ENCODE measurements at regions not wholly inside any gene's neighbourhood (a gene's known extent, or its start where the extent isn't known, plus 50 kb on each side); places are given as distances from the start of the nearest gene placed in this dataset.
A peak's percentile ranks its signal among the peaks of the same experiment; 100 is the strongest.

DNA sequence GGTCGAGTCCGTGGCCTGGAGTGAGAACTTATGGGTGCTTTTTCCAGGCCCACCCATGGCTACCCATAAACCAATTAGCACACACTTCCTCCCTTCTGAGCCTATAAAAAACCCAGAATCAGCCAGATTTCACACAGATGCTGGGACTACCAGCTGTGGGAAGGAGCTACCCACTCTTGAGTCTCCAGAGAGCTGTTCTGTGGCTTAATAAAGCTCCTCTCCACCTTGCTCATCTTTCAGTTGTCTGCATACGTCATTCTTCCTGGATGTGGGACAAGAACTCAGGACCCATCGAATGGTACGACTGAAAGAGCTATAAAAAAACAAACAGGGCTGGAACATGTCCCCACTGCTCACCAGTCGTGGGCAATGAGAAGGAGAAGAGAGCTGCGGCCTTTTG lies 555.4 kb upstream of the CCDC54 start:
- TF ChIP-seq, protein P1, sequence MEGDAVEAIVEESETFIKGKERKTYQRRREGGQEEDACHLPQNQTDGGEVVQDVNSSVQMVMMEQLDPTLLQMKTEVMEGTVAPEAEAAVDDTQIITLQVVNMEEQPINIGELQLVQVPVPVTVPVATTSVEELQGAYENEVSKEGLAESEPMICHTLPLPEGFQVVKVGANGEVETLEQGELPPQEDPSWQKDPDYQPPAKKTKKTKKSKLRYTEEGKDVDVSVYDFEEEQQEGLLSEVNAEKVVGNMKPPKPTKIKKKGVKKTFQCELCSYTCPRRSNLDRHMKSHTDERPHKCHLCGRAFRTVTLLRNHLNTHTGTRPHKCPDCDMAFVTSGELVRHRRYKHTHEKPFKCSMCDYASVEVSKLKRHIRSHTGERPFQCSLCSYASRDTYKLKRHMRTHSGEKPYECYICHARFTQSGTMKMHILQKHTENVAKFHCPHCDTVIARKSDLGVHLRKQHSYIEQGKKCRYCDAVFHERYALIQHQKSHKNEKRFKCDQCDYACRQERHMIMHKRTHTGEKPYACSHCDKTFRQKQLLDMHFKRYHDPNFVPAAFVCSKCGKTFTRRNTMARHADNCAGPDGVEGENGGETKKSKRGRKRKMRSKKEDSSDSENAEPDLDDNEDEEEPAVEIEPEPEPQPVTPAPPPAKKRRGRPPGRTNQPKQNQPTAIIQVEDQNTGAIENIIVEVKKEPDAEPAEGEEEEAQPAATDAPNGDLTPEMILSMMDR (IDR thresholded peaks at IDR 0.05; ENCODE audit: extremely low read depth, missing control alignments): no peak

DNA sequence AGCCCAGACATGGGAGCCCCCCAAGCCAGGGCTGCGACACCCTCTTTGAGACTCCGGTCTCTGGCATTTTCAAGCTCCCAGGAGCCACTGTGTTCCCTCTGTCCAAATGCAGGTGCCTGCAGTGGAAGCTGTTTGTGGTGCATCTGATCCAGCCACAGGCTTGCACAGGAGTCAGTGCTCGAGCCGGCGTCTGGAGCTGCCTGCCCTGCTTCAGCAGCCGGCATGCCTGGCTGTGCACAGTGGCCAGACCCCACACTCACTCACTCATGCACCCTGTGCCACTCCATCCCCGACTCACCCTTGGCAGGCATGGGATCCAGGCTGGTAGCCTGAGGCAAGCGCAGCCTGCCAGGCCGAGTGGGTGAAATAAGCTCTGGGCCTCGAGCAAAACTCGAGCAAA lies 555.0 kb upstream of the CCDC54 start:
- TF ChIP-seq, protein P1 (IDR thresholded peaks at IDR 0.05; ENCODE audit: extremely low read depth, missing control alignments): no peak
- no peak for DNase-seq (ENCODE audit: low spot score)

More for the DNA sequence above, 555.4 kb upstream of the CCDC54 start:
- DNase-seq (ENCODE audit: low spot score): no peak

DNA sequence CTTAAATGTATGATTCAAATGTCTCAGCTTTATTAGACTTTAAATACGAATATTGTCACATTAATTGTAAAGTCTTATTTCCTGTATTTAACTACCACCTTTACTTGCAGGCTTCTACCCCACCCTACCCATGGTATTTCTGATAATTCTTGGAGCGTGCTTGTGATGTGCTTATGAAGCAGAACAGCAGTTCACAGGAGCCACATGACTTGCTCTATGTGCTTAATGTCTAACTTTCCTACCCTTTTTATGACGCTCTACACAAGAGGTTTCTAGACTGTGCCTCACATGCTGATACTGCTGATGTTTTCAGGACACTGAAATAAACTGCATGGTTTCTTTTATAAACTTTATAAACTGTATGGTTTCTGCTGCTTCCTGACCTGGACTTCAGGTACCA lies 553.5 kb upstream of the CCDC54 start:
- TF ChIP-seq, protein P1 (IDR thresholded peaks at IDR 0.05; ENCODE audit: extremely low read depth, missing control alignments): no peak
- DNase-seq (ENCODE audit: low spot score): no peak

DNA sequence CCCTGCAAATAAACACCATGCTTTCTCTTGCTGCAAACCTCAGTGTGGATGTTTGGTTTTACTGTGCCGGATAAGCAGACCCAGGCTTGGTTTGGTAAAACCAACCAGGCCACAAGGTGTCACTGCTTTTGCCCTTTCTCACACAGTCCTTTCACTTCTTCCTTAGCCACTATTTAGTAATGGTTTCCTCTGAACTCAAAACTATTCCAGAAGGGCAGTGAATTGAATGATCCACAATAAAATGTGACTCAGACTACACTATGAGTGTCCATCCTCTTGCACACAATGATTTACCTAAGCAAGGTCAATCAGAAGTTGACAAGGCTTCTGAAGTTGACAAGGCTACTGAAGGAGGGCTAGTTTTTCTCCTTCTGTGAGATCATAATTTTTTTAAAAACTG lies 552.4 kb upstream of the CCDC54 start:
- TF ChIP-seq, protein P1 (IDR thresholded peaks at IDR 0.05; ENCODE audit: extremely low read depth, missing control alignments): no peak
- peak; percentile 4 for DNase-seq (ENCODE audit: low spot score)

DNA sequence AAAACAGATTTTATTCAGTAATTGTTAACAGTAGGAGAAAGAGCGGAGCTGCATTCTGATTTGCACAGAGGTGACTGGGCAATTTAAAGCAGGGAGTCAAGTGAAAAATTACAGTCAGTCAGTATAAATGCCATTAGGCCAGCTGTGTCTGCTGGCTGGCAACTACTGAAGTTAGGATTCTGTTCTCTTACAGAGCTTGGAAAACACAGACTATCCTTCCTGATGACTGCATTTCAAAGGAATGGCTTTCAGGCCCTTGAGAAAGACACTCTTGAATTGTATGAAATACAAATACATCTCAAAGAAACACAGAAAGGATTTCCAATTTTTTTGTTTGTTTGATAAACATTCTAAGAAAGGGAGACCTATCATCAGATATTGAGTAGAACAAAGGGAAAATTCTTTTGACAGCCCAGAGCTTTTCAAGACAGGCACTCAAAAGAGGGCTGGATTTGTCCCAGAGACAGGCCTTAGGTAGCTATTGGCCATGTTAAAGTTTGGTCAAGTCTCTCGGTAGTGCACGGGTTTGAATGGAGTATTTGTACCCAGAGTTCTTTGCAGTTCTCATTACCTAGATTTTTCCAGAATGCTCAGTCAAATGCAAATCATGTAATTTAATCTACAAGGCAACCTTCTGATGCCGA lies 551.2 kb upstream of the CCDC54 start:
- no peak for DNase-seq (ENCODE audit: low spot score)
- TF ChIP-seq, protein P1 (IDR thresholded peaks at IDR 0.05; ENCODE audit: extremely low read depth, missing control alignments): no peak

DNA sequence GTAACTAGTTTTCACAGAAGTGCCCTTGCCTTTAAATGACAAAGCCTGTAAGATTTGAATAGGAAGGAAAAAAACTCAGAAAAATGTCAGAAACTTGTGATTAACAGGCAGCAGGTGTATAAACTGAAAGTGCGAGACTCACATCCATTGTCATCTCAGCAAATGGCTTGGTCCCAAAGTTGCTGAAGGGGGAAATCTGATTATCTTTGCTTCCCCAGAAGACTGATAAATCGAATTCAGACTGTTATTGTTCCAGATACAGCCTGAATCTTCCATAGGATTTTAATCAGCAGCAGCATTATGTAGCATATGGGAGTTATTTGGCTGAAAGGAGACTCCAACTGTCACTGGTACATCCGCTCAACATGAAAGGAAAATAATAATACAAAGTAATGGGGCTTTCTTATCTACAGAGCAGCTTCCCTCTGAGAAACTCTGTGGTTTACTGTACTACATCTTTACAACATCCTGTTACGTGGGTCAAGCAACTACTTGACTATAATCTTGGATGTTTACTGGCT lies 550.4 kb upstream of the CCDC54 start:
- DNase-seq (ENCODE audit: low spot score): no peak
- TF ChIP-seq, protein P1 (IDR thresholded peaks at IDR 0.05; ENCODE audit: extremely low read depth, missing control alignments): no peak

DNA sequence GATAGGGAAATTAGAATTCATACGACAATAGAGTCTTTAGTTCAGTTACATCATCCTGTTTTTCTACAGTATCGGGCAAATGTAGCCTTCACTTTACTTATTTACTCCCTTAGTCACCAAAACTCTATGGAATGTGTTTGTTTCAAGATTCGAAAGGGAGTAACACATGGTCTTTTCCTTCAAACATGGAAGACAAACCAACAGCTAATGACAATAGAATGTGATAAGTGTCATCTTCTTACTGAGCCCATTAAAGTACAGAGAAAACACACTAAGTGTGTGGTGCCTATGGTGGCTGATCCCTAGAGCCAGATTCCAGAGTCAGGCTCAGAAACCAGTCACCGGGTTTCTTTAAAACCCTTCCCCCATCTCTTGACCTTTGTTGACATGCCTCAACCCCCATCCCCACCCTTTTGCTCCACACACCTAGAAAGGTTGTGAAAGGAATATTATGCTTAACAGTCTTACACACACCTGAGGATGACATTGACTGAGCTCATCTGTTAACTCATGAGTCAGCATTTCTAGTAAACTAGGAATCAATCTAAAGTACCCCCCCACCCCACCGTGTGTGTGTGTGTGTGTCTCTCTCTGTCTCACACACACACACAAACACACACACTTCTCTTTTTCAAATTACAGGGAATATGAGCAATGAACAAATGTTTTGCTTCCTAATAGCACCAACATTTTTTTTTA lies 549.6 kb upstream of the CCDC54 start:
- TF ChIP-seq, protein P1 (IDR thresholded peaks at IDR 0.05; ENCODE audit: extremely low read depth, missing control alignments): no peak
- DNase-seq (ENCODE audit: low spot score): no peak

Data from GM20000 (cell line).